ENCODE measurements at regions not wholly inside any gene's neighbourhood (a gene's known extent, or its start where the extent isn't known, plus 50 kb on each side); places are given as distances from the start of the nearest gene placed in this dataset.

GRCh38 chr6:16974704-16975359, 127.0 kb upstream of the STMND1 start:
- DNase-seq: no peak

- DNase-seq: no peak
Observed at GRCh38 chr6:16974387-16974673, 127.5 kb upstream of the STMND1 start.

GRCh38 chr6:16973545-16974386, 128.1 kb upstream of the STMND1 start:
- DNase-seq: no peak

GRCh38 chr6:16973051-16973450, 128.8 kb upstream of the STMND1 start:
- DNase-seq: no peak

- no peak for DNase-seq
Observed at GRCh38 chr6:16972535-16972934, 129.3 kb upstream of the STMND1 start.

- DNase-seq: no peak
Observed at GRCh38 chr6:16969699-16970655, 131.9 kb upstream of the STMND1 start.

GRCh38 chr6:16968101-16968500, 133.7 kb upstream of the STMND1 start:
- no peak for DNase-seq

- no peak for DNase-seq
Observed at GRCh38 chr6:16967470-16967817, 134.4 kb upstream of the STMND1 start.

GRCh38 chr6:16966791-16967469, 134.9 kb upstream of the STMND1 start:
- no peak for DNase-seq

- DNase-seq: no peak
Observed at GRCh38 chr6:16965689-16966088, 136.2 kb upstream of the STMND1 start.

- DNase-seq: peak; percentile 19 to 48
Observed at GRCh38 chr6:16964553-16965499, 137.0 kb upstream of the STMND1 start.

- no peak for DNase-seq
Observed at GRCh38 chr6:16961577-16961976, 140.3 kb upstream of the STMND1 start.

- DNase-seq: no peak
Observed at GRCh38 chr6:16959789-16960188, 142.1 kb upstream of the STMND1 start.

- no peak for DNase-seq
Observed at GRCh38 chr6:16956361-16956760, 145.5 kb upstream of the STMND1 start.

- DNase-seq: no peak
Observed at GRCh38 chr6:16955899-16956298, 146.0 kb upstream of the STMND1 start.

- no peak for DNase-seq
Observed at GRCh38 chr6:16953905-16954304, 147.9 kb upstream of the STMND1 start.

GRCh38 chr6:16953446-16953845, 148.4 kb upstream of the STMND1 start:
- no peak for DNase-seq

- no peak for DNase-seq
Observed at GRCh38 chr6:16950825-16951495, 150.9 kb upstream of the STMND1 start.

GRCh38 chr6:16950302-16950701, 151.5 kb upstream of the STMND1 start:
- no peak for DNase-seq

- DNase-seq: no peak
Observed at GRCh38 chr6:16949716-16950115, 152.1 kb upstream of the STMND1 start.

- no peak for DNase-seq
Observed at GRCh38 chr6:16948396-16948795, 153.5 kb upstream of the STMND1 start.

Data from SHP77 (cell line).